CD4-positive, alpha-beta T cell (primary cell): ENCODE measurements at regions not wholly inside any gene's neighbourhood (a gene's known extent, or its start where the extent isn't known, plus 50 kb on each side); places are given as distances from the start of the nearest gene placed in this dataset.

Experiments used
- ATAC-seq: fragments of 200-7000 bp; cut with Tn5 transposase; one replicate; pipeline ENCODE4 v1.10.0; 2022; ENCODE audit warnings: mild to moderate bottlenecking; ENCODE audit not compliant: poor library complexity
- CTCF ChIA-PET: fragments of 350-600 bp; sonication (Branson Sonifier 250); formaldehyde crosslinking; loops from one replicate; lab custom pipeline; 2021; ENCODE audit warnings: antibody characterized with exemption, inconsistent platforms; lab: Charles Lee
- POLR2A ChIA-PET: fragments of 350-600 bp; sonication (Branson Sonifier 250); formaldehyde crosslinking; loops from one replicate; lab custom pipeline; 2021; ENCODE audit warnings: antibody characterized with exemption, inconsistent platforms; lab: Charles Lee
- DNase-seq, 14 experiments: peaks; one replicate each; pipeline ENCODE4 v3.0.0-alpha.2; 2013 to 2020; ENCODE audit warnings: mixed read lengths in 2 of 14
- H3K27ac ChIP-seq, 2 donors: one replicate each; pipeline versions ENCODE4 v1.5.1 to v1.7.0; 2013; ENCODE audit warnings: low read length in 2 of 2, low read depth in 1 of 2, mild to moderate bottlenecking in 1 of 2
- H3K27me3 ChIP-seq, 2 experiments: 1 replicate in 1 of 2; 2 replicates in 1 of 2; pipeline versions ENCODE4 v1.6.1 to v1.7.0; 2013; ENCODE audit warnings: low read length in 2 of 2, control low read depth in 1 of 2, mild to moderate bottlenecking in 1 of 2, moderate library complexity in 1 of 2; ENCODE audit not compliant: insufficient read depth in 2 of 2, control insufficient read depth in 1 of 2
- H3K36me3 ChIP-seq: one replicate; pipeline ENCODE4 v1.6.1; 2013; ENCODE audit warnings: low read length, control low read depth; ENCODE audit not compliant: insufficient read depth
- H3K4me1 ChIP-seq: one replicate; pipeline ENCODE4 v1.6.1; 2013; ENCODE audit warnings: low read length, control low read depth; ENCODE audit not compliant: insufficient read depth
- H3K4me3 ChIP-seq: one replicate; pipeline ENCODE4 v1.5.1; 2013; ENCODE audit warnings: mild to moderate bottlenecking, low read length, moderate library complexity
- H3K9me3 ChIP-seq, 2 experiments: 1 replicate in 1 of 2; 2 replicates in 1 of 2; pipeline versions ENCODE4 v1.6.1 to v1.7.0; 2013; ENCODE audit warnings: low read length in 2 of 2, mild to moderate bottlenecking in 2 of 2, control low read depth in 1 of 2, moderate library complexity in 1 of 2; ENCODE audit not compliant: control insufficient read depth in 1 of 2, insufficient read depth in 1 of 2
- H3K27ac Mint-ChIP-seq: one replicate; pipeline ENCODE4 v1.8.0; 2020; ENCODE audit warnings: mixed read lengths
- H3K27me3 Mint-ChIP-seq: one replicate; pipeline ENCODE4 v1.8.0; 2021; ENCODE audit warnings: mixed read lengths
- H3K36me3 Mint-ChIP-seq: one replicate; pipeline ENCODE4 v1.8.0; 2021; ENCODE audit warnings: low read depth, mixed read lengths
- H3K4me1 Mint-ChIP-seq: one replicate; pipeline ENCODE4 v1.8.0; 2021; ENCODE audit warnings: low read depth, mixed read lengths
- H3K4me3 Mint-ChIP-seq: one replicate; pipeline ENCODE4 v1.8.0; 2020; ENCODE audit warnings: mild to moderate bottlenecking, mixed read lengths
- H3K9me3 Mint-ChIP-seq: one replicate; pipeline ENCODE4 v1.8.0; 2020; ENCODE audit warnings: mixed read lengths
- intact Hi-C, 2 experiments: fragments of 100-400 bp; cut with DNase I in 1 of 2; cut with micrococcal nuclease in 1 of 2; formaldehyde crosslinking; loops; one replicate each; pipeline versions ENCODE4 v1.15.1 to v1.9.0; 2023 to 2025; cut with DNase I, micrococcal nuclease
- TF ChIP-seq, protein P1 (sequence below): fragments of 200-600 bp; IDR thresholded peaks from one replicate; pipeline ENCODE4 v1.8.0; 2022; ENCODE audit warnings: antibody characterized with exemption, mild to moderate bottlenecking

DNA sequence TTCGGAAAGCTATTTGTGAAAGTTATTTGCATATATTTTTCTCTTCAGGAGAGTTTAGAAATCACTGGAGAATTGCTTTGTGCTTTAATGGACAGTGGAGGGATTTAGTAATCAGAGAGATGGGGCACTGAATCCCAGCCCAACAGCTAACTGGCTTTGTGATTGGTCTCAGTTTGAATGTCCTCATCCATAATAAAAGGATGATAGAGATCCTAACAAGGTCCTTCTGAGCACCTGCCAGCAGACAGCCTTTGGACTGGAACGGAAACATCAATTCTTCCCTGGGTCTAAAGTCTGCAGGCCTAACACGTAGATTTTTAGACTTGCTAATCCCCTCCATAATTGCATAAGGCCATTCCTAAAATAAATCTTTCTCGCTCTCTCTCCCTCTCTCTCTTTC is 112.0 kb upstream of the ADAMTS5 start:
- no peak for DNase-seq
- H3K27ac Mint-ChIP-seq = no peak overlapping the region

DNA sequence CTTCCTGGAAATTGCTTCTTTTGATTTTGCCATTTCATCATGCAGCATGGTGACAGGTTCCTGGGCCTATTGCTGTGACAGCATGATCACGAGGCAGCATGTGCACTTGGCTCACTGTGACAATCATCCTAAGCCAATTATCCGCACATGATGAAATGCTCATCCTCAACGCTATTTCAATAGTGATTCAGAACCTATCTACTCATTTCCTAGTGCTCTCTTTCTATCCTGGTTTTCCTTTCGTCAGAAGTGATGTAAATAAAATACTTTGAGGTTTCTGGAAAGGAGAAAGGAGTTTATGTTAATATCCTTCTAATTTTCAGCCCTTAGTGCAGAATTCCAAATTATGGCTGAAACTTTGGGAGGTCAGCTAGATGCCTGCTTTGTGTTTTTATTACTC is 110.6 kb upstream of the ADAMTS5 start:
- DNase-seq = no peak
- TF ChIP-seq, protein P1, sequence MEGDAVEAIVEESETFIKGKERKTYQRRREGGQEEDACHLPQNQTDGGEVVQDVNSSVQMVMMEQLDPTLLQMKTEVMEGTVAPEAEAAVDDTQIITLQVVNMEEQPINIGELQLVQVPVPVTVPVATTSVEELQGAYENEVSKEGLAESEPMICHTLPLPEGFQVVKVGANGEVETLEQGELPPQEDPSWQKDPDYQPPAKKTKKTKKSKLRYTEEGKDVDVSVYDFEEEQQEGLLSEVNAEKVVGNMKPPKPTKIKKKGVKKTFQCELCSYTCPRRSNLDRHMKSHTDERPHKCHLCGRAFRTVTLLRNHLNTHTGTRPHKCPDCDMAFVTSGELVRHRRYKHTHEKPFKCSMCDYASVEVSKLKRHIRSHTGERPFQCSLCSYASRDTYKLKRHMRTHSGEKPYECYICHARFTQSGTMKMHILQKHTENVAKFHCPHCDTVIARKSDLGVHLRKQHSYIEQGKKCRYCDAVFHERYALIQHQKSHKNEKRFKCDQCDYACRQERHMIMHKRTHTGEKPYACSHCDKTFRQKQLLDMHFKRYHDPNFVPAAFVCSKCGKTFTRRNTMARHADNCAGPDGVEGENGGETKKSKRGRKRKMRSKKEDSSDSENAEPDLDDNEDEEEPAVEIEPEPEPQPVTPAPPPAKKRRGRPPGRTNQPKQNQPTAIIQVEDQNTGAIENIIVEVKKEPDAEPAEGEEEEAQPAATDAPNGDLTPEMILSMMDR = no peak
- no peak overlapping the region for H3K4me3 Mint-ChIP-seq
- no peaks in the 10 kb centered on the region for H3K27me3 Mint-ChIP-seq
- H3K4me1 Mint-ChIP-seq = no peaks in the 10 kb centered on the region
- H3K9me3 Mint-ChIP-seq = peaks cover 2% of the 10 kb centered on the region
- no peak overlapping the region for H3K4me3 ChIP-seq
- H3K27ac ChIP-seq = no peak overlapping the region
- intact Hi-C loops = no loop called here
- H3K36me3 Mint-ChIP-seq = no peaks in the 10 kb centered on the region
- no peaks in the 10 kb centered on the region for H3K4me1 ChIP-seq
- no peaks in the 10 kb centered on the region for H3K36me3 ChIP-seq
- ChIA-PET CTCF (no interaction called here), POLR2A (no interaction called here)
- no peak overlapping the region for H3K27ac Mint-ChIP-seq
- no peak for ATAC-seq
- H3K9me3 ChIP-seq = peaks cover 0 to 5% of the 10 kb centered on the region in 2 experiments
- H3K27me3 ChIP-seq = no peaks in the 10 kb centered on the region

More for the DNA sequence above, 112.0 kb upstream of the ADAMTS5 start:
- ChIA-PET POLR2A (no interaction called here), CTCF (no interaction called here)
- no peak overlapping the region for H3K4me3 Mint-ChIP-seq
- TF ChIP-seq, protein P1 = no peak
- Histone ChIP-seq H3K27me3 (no peaks in the 10 kb centered on the region), H3K4me3 (no peak overlapping the region), H3K36me3 (no peaks in the 10 kb centered on the region), H3K4me1 (no peaks in the 10 kb centered on the region), H3K9me3 (no peaks in the 10 kb centered on the region), H3K27ac (no peak overlapping the region)
- no peak for ATAC-seq
- no peaks in the 10 kb centered on the region for H3K27me3 Mint-ChIP-seq
- intact Hi-C loops = no loop called here
- no peaks in the 10 kb centered on the region for H3K4me1 Mint-ChIP-seq
- H3K36me3 Mint-ChIP-seq = no peaks in the 10 kb centered on the region
- peaks cover 2% of the 10 kb centered on the region for H3K9me3 Mint-ChIP-seq

DNA sequence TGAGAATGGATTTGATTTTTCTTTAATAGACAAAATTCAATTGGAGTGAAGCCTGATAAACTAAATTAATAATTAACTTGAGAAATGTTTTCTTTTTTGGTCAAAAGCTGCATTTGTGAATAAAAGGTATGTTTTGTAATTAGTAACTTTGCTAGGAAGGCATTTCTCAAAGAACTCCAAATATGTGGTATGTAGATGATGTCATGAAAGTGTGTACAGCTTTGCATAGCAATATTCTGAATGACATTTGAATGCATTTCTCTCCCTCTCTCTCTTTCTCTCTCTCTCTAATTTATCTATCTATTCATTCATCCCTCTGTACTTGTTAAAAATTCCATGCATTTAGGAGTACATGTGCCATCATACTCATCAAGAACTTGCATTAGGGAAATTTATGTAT is 109.1 kb upstream of the ADAMTS5 start:
- Mint-ChIP-seq H3K4me3 (no peak overlapping the region), H3K4me1 (no peaks in the 10 kb centered on the region), H3K36me3 (no peaks in the 10 kb centered on the region), H3K9me3 (peaks cover 2% of the 10 kb centered on the region), H3K27me3 (no peaks in the 10 kb centered on the region), H3K27ac (no peak overlapping the region)
- Histone ChIP-seq H3K4me3 (no peak overlapping the region), H3K27ac (no peak overlapping the region), H3K36me3 (no peaks in the 10 kb centered on the region), H3K27me3 (no peaks in the 10 kb centered on the region), H3K4me1 (no peaks in the 10 kb centered on the region), H3K9me3 (peaks cover 0 to 5% of the 10 kb centered on the region in 2 experiments)
- TF ChIP-seq, protein P1 = no peak
- POLR2A ChIA-PET = no interaction called here
- intact Hi-C loops = no loop called here
- no peak for DNase-seq
- CTCF ChIA-PET = no interaction called here
- ATAC-seq = no peak
